NCI-H2196 treated with DMSO at 0.1 percent for 48 hours (cell line): ENCODE measurements at regions not wholly inside any gene's neighbourhood (a gene's known extent, or its start where the extent isn't known, plus 50 kb on each side); places are given as distances from the start of the nearest gene placed in this dataset.
A peak's percentile ranks its signal among the peaks of the same experiment; 100 is the strongest.

Source experiments
- DNase-seq: peaks from one replicate; lab custom pipeline; 2025; ENCODE audit not compliant: unreplicated experiment; lab: John Stamatoyannopoulos, UW

DNA sequence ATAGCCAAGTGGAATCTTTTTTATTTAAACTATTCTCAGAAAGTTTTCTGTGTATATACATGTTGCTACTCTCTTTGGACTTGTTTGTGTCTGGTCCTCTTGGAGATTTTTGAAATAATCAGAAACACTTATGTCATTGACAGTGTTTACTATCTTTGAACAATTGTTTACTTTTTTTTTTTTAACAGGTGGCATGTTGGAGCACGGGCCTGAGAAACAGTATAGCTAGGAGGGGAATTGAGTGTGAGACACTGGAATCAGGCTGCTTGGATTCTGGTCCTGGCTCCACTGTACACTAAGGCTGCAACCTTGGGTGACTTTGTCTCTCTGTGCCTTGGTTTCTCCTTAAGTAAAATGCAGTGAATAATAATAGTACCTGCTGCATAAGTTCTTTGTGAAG, 279.6 kb downstream of the PRL start:
- no peak for DNase-seq

DNA sequence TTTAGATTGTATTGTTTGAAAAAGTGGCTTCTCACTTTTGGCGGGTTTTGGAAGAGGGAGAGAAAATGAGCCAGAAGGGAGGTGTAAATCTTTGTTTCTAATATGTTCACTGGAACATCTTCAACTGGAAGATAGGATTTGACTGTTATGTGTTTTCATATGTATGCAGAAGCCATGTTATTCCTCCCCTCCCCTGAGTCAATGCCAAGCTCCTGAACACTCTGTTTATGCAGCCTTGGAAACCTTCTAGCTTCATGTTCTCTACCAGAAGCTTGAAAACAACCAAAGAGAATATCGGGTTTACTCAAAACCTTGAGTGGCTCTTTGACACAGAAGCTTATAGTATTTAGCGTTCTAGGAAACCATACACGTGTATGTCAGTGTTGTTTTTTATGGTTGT, 279.1 kb downstream of the PRL start:
- no peak for DNase-seq

DNA sequence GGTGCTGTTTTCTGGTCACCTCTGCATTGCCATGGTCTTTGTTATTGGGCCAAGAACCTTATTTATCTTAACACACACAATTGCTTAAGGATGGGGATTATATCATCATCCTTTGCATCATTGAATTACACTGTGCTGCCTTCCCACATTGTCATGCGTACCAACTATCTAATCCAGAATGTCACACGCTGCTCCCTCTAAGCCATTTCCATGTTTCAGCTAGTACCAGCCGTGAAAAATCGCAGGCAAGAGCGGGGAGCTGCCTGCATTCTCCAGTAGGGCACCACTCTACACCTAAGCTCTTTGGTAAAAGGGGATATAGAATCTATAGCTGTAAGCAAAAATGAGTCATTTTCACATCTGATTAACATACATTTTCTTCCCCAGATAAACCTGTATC, 277.0 kb downstream of the PRL start:
- DNase-seq, result no peak

DNA sequence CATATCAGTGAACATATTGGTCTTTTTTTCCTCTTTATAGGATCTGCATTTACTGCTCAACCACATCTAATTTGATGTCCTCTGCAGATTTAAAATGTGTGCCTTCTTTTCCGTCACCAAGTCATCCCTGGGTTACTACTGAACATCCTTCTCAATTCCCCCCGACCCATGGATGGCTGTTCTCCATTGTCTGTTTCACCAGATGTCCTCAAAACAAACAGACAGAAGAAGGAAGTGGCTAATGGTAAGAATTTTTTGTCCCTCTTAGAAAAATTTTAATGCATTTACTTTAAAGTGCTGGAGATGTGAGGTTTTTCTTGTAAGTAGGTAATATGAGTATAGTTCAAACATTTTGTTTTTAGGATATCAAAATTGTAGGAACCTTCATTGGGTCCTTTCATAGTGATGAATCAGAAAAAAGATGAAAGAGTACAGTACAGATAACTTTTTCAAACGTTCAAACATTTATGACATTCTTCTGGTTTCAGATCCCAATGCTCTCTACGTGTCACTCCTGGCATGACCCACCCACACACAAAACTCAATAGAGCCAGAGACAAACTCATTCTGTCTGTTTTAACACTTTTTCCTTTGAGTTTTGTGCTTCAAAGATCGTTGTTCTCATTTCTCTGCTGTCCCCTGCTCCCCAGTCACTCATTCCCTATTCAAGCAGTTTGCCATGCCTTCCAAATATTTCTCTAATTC, 276.4 kb downstream of the PRL start:
- DNase-seq, result no peak

DNA sequence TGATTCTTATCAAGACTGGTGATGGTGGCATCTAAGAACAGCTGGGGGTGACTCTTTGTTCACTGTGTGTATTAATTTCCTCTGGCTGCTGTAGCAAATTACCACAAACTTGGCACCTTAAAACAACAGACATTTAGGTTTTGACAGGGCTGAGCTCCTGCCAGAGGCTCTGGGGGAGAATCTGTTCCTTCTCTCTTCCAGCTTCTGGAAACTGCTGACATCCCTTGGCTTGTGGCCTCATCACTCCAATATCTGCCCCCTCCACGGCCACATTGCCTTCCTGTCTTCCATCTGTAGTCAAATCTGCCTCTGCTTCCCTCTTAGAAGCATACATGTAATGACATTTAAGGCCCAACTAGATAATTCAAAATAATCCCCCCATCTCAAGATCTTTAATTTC, 274.9 kb downstream of the PRL start:
- DNase-seq, result no peak

DNA sequence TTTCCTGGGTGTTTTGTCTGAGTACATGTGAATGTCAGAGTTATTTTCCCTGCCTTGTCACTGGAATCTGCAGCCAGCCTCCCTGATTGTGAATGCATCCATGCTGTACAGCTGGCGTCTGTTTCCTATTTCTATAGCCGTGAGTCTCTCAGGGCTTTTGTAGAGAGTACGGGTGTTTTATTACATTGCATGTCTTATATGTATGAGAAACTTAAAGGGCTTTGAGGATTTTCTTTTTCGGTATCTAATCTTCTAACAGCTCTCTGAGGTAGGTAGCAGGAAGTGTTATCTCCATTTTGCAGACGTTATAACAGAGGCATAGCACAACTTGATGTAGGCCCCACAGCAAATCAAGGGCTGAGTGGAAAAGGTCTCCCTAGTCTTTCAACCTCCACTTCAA, 272.9 kb downstream of the PRL start:
- DNase-seq, result no peak

DNA sequence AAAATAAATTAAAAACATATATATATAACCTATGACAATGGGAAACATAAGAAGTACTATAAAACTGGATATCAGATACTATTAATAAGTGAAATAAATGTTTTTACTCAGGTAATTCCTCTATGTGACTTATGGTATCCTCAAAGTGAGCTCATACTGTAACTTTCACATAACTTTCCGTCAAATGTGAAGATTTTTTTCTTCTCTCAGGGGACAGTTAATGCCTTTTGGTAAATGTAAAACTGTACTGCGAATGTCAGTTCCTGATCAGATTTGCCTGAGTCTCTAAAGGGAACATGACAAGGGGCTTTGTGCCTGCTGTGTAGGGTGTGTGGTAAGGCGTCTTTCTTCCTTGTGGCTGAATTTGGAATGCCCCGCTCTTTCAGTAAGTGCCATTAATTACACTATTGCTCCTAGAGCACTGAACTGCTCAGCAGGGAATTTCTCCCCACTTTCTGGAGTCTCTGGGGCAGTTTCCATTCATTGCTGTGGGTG, 271.8 kb downstream of the PRL start:
- no peak for DNase-seq

DNA sequence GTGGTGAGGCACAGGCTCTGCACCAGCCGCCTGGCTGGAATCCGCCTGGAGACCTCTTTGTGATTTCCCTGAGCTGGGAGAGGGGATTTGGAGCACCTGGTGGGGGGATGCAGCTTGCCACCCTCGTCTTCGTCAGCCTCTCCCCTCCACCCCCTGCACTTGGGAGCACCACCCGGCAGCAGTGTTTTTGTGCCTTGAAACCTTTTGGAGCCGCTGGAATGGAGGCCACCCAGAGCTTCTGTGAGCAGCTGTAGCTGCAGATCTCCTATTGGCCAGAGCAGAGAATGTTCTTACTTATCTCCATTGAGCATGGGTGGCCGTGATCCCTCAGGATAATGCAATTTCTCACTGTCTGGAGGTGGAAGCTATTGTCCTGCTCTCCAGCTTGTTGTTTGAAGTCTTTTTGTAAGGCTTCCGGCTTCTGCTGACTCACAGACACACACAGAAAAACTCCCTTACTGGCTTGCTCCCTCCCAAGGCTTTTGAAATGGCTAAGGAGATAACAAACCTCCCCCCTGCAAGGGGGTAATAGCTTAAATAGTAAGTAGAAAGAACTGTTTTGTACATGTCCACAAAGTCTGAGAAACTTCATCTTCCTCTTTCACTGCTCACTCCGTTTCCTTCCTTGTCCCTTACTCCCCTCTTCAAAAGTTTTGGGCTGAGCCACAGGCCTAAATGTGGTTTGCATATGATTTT, 271.2 kb downstream of the PRL start:
- DNase-seq, result no peak

DNA sequence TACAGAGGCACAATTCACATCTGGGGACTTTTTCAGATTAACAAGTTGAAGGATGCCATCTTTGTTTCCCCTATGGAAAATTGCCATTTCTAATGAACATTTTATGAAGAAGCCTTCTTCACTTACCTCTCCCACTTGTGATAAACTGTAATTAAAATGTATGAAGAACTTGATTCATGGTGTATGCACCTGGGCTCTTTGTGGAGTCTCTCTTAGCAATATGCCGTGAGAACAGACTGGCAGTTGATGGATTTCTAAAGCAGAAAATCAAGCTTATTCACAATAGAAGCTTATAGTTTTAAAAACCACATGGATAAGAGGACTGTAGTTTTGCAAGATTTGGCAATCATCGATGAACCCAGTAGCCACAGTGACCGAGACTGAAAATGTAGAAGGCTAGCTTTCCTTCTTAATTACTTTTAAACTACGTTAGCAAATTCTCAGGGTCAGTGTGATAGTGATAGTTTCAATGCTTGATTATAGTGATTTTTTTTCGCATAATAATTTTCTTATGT, 270.6 kb downstream of the PRL start:
- no peak for DNase-seq

DNA sequence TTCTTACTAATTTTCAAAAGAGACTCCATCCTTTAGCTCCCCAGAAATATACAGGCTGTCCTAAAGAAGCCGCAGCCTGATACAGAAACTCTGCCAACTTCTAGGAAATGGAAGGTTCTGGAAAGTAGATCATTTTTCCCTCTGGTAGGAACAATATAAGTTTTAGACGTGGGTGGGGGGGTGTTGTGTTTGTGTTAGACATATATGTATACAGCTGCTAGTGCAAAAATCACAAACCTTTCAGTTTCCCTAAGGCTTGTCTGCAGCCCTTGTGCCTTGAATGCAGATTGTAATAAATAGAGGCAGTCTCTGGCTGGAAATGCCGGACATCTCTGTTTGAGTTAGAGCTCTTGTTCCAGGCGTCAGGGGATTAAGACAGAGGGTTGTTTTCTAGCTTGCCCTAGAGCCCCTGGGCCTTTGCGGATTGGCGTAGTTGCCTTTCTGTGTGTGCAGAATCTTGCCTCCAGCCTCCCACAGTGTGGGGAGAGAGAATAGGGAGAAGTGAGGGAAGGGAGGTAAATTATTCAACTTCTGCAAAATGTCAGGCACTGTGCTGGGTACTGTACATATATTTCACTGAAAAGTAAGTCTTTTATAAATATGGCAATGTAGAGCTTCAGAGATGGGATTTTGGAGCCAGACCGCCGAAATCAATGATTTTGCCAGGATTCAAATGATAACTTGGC, 269.7 kb downstream of the PRL start:
- DNase-seq, result no peak

DNA sequence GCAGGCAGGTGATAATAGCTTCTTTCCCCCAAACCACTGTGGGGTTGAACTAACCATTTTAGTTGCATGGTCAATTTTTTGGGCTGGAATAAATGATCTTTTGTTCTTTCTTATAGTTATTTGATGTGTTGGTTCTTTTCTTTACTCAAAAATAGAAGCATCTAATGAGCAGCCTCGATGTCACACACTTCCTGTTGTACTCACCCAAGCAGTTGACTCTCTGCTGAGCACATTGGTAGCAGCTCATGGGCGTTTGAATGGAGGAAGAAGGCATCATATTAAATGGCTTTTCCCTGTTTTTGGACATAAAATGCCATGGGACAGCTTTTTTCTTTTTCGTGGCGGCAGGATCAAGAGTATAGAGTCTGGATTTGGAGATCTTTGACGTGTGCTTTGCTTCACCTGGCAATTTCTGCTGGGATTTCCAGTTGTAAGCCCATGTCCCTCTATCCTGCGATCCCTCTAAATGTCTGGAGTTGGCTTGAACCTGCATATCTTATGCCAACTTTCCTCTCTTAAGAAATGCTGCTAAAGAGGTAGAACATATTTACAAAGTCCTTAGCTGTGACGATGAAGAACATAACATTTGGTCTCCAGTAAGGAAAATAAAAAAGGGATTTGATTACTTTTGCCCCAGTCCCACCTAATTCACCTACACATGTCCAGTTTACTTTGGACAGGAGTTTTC, 268.3 kb downstream of the PRL start:
- DNase-seq, result no peak

DNA sequence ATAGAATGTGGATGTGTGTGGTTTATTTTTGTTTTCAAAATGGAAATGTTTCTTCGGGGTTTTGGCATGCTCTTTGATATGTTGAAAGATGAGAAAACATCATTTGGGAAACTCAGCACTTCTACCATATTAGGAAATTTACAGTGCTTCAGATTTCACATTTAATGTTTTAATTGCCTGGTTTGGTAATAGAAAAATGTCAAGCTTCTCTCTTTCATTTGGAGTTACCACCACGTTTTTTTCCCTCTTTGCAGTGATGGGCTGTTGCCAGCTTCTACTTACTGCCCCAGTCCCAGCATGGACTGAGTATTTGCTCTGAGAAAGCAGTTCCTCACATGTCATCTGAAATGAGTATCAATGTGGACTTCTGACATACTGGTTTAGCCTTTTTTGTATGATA, 267.7 kb downstream of the PRL start:
- no peak for DNase-seq

DNA sequence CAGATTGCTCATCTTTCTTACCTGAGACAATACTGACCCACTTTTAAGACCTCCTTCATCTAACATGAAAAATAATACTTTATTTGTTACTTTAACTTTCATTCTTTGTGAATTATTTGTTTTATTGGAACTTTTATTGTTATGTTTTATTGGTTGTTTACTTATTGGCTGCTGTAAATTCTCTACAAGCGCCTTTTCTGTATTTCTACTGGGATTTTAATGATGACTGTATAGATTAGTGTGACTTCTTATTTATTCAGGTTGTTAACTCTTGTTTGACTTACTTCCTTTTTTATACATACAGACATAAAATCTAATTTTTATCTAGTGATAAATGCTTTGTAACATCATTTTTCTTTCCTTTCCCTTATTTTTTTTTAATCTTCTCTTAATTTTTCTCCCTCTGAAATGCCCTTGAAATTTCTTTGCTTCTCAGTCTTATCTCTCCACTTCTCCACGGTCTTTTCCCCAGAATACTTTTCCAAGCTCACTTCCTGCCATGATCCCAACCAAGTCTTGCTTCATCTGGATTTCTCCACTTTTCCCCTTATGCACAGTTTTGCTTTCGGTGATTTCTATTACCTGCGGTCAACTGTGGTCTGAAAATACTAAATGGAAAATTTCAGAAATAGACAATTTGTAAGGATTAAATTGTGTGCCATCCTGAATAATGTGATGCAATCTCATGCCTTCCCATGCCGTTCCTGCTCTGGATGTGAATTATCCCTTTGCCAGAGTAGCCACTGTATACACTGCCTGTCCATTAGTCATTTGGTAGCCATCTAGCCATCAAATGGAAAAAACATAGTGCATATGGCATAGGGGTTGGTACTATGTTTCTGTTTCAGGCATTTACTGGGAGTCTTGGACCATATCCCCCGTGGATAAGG, 265.9 kb downstream of the PRL start:
- no peak for DNase-seq

DNA sequence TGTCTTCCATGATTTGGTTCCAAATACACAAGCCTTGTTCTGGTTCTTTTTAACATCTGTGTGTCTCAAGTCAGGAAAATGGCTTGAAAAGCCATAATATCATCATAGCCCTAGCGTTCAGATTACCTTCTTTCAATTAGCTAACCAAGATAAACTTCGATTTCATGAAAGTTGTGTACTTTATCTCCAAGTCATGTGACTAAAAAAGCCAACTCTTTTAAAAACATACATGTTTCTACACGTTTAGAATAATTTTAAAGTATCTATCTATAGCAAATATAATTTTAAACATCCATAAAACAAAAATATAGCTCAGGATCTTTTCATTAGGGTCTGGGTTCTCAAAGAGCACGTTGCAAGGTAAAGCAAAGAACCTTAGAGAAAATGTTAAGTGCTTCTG, 261.1 kb downstream of the PRL start:
- DNase-seq, result no peak

DNA sequence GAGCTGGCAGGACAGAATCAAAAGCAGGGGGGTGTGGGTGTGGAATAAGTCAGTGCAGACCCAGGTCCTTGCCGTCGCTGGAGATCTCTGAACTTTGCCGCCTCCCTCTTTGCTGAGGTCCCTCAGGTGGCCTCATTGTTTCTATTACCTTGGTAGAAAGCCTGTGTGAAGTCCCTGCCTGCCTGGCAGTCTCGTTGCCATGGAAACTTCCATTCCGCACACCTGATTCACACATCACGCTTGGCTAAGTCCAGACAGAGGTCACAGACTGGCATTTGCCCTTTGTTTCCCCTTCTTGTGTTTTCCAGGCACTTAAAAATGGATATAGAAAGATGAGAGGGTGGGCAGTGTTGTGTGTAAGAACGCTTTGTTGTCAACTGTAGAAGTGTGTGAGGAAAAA, 260.6 kb downstream of the PRL start:
- DNase-seq, result peak; percentile 19

DNA sequence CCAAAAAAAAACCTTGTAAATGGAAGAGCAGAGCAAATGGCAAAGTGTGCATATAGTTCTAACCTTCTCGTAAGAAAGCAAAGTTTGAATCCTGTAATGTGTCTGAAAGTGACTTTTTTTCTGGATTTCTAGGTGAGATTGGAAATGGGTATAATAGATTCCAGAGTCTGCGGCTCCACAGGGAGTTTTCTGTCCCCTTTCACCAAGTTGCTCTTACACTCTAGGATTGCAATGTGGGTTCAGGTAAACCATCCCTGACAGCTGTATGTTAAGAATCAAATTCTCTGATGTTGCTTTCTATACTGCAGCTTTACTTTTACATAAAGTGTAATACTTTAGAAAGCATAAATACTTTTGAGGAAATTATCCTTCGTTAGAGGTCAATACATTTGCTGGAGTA, 260.1 kb downstream of the PRL start:
- no peak for DNase-seq

DNA sequence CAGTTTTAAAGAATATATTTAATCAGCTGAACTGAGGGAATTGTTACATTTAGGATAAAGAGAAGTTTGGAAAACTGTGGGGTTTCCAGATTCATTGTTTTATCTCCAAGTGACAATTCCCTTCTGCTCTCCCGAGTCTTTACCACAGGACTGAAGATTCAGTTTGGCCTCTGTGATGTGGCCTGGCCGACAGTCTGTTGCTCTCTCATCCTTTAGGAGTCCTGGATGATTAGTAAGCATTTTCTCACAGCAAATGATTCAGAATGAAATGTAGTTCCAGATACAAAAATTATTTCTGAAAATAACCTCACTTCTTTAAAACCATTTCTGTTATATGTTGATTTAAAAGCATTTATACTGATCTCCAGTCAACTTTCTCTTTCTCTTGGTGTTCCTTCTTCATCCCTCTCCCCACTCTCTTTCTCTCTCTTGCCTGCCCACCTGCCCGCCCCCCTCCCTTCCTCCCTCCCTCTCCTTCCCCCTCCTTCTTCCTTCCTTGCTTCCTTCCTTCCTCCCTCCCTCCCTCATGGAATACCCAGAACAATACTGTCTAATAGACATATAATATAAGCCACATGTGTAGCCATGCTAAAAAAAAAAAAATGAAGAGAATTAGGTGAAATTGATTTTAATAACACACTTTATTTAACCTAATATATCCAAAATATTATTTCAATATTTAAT, 254.9 kb downstream of the PRL start:
- DNase-seq, result no peak

DNA sequence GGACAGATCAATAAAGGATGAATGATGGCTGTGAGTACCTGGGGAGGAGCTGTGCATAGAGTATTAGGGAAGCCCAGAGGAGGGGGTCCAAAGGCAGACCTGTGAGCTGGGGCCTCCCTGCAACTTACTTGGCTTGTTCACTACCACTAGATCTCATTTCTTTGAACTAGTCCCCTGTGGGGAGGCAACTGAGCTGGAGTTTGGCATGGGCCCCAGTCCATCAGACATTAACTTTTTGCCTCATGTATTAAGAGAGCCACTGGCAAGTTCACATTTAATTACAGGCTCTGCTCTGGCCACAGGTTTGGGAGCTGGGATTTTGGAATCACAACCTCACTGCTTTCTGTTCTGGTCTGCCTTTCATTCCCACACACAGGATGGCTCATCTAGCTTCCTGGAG, 254.1 kb downstream of the PRL start:
- no peak for DNase-seq

DNA sequence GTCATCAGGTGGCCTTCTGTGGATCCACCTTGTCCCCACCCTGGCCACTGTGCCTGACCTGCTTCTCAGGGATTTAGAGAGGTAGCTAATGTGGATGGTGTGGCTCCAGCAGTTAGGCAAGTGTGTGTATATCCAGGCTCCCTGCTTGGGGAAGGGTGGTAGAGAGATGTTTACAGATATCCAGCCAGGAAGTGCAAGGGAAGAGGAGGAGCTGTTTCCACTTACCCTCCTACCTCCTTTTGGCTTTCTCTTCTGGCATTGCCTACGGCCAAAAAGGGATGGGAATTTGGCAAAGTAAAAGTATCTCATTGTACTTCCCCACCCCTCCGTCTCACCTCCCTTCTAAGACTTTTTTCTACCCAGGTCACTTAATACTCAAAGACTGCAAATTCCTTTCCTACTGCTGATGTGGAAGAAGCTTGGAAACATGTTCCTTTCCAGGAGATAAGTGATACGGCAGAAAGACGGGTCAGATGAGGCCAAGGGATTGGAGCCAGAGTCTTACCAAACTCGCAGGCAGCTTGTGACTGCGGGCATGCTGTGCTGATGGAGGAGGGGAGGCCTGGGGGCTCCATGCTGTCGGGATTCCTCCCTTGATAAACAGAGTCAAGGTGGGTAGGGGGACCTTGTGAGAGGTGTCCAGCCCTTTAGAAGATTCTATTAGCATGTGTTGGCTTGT, 253.4 kb downstream of the PRL start:
- DNase-seq, result no peak
